NCI-H524 treated with DMSO at 0.1 percent for 48 hours (cell line): ENCODE measurements at regions not wholly inside any gene's neighbourhood (a gene's known extent, or its start where the extent isn't known, plus 50 kb on each side); places are given as distances from the start of the nearest gene placed in this dataset.
"Not testable (repeated sequence)": the region's sequence is repeated elsewhere in the genome, so short reads cannot be mapped to it uniquely, and the experiment has no call there.

Experiments
- DNase-seq: peaks from one replicate; lab custom pipeline; 2025; lab: John Stamatoyannopoulos, UW

DNA sequence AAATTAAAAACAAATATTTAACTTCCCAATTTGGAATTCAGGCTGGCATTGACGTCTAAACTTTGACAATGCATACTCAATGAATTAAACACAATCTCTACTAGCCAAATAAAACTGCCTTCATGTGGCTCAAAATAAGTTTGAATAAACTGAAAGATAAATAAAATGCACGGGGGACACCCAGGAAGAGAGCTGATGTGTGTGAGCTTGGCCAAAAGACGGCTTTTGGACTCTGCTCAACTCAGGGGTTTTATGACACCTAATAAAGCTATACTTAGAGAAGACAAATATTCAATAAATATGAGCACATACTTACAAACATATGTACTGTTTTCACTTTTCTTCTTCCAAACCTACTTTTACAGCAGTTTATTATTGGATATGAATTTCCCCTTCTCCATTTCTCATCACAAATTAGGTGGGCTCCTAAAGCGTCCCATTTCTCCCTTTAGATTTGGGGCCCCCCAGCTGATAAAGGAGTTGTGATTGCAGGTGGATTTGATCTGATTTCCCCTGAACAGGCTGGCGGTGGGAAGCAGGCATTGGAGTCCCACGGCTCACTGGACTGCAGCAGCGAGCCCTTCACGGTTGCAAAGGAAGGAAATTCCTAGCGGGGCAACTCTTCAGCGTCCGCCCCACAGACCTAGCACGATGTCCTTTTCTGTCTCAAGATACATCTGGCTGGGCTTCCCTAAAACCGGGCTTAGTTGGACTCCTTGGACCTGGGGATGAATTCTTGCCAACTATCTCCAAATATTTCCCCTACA lies 79.6 kb downstream of the INSIG1 start:
- no peak for DNase-seq

DNA sequence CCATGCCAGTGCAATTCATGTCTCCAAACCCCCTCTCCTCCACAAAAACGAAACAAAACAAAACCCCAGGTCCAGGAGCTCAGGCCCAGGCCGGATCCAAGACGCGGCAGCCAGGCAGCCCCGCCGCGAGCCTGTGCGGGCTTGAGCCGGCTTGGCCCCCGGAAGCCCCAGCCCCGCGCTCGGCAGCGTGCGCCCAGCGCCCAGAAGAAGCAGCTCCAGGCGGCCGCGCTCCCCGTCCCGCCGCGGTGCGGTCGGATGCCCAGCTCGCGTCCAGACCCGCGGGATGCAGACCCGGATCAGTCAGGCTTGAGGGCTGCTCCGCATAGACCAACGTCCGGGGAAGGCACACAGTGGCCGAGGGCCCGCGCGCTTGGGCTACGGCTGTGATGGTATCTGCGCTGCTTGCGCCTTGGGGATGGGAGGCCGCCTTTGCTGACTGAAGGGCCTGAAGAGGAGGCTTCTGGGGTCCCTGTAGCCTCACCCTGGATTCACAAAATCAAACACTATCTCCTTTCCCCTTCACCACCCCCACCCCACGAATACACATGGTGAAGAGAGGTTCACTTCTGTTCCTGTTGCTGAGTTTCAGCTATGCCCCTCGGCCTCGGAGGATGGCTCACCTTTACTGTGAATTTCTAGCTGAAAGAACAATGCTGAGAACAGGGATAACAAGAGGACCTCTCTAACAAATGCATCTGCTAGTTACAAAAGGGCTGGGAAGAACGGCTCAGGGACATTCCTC lies 79.9 kb upstream of the EN2 start:
- no peak for DNase-seq

DNA sequence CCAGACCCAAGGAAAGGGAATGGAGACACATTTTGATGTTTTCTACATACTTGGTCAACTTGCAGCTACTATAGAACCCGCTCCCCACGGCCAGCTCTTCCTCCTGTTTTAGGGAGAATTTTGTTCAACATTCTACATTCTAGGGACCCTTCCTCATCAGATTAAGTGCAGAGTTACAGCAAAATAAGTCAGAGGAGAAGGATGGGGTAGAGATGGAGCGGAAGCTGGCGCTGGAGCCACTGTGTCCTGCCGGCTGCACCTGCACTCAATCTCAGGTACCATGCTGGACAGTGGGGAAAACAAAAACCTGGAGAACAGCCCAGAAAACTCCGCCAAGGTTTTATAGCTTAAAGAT lies 79.4 kb upstream of the EN2 start:
- DNase-seq: no peak

DNA sequence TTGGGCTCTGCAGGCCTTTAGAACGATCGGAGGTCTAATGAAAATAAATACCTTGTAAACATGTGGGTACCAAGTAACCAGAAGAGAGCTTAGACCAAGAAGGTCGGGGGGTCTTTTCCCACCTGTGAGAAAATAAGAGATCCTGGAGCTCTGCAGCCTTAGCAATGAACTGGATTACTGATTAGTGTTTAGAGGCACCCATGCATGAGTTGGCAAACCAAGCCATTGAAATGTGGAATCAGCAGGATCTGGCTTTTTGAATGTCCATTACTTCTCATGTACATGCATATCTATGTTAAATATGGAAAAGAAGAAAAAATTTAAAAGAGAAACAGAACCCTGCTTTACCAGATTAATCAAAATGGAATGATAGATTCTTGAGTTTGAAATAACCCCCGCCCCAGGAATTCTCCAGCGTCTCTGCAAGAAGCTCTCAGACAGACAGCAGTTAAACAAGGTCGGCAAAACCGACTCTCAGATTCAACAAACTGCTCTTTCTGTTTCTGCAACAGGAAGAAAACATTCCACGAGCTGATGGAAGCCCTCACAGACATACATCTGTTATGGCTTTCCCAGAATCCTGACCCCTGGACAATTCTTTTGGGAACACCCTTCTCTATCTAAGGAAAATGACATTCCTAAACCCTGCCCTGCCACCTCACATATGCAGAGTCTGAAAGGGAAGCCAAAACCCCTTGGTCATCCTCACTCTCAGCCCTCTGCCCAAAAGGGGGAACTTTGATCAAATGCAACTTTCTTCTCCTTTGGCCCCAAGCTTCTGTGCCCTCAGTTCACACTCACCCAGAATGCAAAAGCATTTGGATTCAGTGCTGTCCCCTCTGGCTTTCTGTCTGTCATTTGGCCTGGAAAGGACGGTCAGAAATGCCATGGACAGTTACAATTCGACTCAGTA lies 78.7 kb upstream of the EN2 start:
- no peak for DNase-seq

DNA sequence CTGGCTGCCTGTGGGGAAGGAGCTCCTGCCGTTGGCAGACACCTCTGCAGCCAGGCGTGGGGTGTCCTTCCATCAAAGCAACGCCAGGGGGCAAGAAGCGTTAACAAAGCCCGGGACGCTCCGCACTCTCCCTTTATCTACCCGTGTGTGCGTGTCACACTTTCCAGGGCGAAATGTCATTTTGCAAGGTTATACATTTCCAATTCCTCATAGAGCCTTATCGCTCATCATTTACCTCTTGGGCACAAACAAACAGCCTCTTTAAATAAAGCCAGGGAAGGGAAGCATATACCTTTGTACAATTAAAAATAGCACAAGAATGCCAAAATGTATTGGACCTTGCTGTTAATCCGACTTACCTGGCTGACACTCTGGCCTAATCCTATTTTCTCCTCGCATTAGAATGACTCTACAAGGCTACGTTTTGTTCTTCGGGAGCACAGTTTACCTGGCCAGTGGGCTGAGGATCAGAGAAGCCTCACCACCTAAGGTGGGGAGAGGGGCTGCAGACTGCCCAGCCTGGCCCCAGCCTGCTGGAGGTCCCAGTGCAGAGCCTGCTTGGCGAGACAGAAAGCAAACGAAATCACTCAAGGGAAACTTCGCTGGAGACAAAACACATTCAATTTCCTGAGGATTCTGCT lies 77.6 kb upstream of the EN2 start:
- peak; percentile 20 for DNase-seq

DNA sequence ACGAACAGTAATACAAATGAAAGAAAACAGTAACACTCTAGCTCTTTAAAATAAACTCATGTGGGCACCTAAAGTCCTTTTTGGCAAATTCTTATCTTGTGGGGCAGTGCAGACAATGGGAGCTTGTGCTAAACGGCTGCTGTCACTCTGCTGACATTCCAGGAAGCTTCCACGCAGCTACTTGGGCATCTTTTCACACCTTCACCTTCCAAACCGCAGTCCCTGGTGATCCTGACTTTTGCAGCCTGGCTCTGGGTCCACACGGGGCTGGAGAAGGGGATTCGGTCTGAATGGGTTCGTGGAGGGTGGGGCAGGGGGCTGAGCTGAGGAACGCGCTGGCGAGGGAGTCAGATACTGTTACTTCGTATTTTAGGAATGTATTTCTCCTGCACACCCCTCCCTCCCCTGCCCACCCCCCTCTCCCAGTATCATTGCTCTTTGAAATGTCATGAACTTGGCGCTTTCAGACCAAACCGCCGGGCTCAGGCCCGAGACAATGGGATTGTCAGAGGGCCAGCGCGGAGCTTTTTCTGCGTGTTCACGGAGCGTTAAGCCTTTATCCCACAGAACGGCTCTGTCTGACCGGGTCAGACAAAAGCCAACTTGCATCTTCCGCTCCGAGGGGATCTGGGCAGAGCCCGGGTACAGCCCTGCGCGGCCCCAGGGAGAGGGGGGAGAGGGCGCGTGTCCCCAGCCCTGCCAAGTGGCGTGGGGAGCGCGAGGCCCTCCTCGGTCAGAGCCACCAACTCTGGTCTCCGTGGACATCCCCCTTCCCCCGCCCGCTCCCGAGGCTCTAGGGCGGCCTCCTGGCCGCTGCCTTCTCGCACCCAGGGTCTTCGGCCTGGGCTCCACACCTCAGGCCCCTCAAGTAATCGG lies 76.7 kb upstream of the EN2 start:
- DNase-seq: no peak

DNA sequence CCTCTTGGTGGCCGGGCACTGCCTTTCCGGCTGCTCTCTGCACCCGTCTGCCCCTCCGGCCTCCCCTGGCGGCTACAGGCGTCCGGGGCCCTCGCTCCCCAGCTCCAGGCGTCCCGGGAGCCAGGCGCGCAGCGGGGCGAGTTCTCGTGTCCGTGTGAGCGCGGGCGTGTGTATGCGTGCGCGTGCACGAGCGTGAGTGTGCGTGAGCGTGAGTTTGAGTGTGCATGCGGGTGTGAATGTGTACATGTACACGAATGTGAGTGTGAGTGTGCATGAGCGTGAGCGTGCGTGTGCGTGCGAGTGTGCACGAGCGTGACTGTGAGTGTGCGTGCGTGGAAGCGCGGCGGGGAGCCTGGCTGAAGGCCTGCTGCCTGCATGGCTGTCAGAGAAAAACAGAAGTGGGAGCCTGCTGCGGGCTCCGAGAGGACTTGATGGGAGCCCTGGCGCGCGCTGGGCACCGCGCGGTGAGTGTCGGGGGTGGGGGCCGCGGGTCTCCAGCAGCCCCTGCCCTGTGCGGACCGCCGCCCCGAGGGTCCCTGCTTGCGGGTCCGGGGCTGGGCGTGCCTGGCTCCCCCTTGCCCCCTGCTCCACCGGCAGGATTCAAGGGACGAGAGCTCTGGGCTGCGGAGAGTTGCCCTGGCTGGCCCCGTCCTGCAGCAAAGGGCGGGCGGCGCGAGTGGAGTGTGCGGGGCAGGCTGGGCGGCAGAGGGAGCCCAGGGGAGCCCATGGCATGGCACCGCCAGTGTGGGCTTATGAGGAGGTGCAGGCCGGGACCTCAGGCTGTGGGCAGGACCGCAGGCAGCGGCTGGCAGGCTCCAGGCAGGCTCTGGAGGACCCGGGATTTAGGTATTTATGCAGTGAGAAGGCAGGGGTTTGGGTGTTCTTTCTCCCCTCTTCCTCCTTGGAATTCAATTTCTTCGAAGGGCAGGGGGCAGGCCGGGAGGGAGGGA lies 75.8 kb upstream of the EN2 start:
- DNase-seq: no peak

DNA sequence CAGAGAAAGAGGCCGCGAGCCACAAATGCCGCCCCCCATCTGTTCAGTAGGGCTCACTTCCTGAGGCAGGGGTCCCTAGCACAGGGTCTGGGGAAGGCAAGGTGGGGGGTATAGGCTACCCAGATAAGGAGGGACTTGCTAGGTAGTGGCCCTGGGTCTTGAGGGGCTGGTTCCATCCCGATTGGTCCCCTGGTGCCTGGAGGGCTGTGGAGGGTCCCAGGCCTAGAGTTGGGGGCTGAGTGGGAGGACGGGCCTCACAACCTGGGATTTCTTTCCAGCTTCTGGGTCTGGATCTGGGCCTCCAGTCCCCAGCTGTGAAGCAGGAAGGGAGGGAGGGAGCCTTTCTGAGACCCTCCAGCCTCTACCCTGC lies 75.1 kb upstream of the EN2 start:
- no peak for DNase-seq

DNA sequence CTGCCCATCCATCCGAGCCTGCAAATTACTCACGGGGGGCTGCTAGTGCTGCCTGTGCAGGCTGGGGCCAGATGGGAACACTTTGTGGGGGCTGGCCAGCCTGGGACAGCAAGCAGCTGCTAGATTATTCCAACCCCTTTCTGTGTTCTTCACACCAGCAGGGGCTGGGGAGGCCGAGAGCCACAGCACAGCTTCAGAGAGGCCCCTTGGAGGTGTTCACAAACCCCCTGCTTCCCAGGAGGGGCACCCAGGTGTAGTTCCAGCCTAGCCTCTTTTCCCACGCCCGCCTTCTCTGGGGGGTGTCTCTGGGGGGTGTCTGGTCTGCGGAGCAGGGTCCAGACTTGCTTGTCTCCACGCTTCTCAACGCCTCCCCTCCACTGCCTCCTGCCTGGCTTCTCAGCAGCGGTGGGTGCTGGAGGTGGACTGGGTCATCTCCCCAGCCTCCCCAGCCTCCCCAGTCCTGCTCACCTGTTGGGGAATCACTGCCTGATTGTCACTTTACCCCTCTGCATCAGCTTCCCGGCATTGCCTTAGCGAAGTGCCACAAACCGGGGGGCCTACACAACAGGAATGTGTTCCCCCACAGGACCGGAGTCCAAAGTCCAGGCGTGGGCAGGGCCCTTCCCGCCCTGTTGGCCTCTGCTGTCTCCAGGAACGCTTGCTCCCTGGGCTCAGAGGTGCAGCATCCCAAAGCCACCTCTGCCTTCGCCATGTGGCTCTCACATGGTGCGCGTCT lies 74.0 kb upstream of the EN2 start:
- DNase-seq: no peak

DNA sequence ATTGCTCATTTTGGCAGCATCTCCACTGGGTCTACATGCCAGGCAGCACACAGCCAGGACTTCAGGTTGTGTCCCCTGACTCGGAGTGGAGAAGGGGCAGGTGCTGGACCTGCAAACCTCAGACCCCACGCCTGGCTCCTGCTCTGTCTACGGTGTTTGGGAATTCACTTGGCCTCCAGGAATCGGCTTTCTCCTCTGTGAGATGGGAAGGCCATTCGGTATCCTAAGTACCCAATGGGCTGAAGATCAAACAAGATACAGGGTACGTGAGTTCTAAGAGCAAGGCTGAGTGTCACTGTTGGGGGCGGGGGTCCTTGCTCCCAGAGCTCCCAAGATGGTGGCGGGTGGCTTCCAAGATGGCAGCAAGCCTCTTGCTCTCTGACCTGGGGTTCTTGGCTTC lies 73.2 kb upstream of the EN2 start:
- no peak for DNase-seq

DNA sequence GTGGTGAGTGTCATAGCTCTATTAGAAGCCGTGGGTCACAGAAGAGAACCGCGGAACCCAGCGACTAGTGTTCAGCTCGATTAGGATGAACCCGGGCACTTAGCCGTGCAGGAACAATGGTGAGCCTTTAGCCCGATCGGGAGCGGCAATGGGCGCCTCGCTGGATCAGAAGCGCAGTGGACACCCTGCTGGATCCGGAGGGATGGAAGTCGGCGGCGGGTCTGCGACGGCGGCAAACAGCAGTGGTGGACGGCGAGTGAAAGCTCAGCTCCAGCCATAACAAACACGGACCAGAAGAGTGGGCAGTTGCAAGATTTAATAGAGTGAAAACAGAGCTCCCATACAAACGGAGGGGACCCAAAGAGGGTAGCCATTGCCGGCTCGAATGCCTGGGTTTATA lies 72.7 kb upstream of the EN2 start:
- DNase-seq: not testable (repeated sequence)

DNA sequence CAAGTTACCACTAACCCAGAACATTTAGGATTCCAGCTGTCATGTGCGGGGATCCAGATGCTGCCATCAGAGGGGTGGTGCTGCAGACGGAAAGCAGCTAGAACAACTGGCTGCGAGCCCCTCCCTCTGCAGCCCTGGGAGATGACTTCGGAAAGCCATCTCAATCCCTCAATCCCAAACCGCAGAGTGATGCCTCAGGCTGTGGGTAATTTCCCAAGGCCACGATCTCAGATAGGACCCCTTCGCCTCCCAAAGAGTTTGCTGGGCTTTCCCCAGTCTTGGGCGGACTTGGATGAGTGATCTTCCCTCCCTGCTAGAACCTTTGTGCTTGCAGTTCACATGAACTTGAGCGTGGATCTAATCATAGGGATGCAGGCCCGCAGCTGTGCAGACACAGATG lies 71.3 kb upstream of the EN2 start:
- DNase-seq: no peak

DNA sequence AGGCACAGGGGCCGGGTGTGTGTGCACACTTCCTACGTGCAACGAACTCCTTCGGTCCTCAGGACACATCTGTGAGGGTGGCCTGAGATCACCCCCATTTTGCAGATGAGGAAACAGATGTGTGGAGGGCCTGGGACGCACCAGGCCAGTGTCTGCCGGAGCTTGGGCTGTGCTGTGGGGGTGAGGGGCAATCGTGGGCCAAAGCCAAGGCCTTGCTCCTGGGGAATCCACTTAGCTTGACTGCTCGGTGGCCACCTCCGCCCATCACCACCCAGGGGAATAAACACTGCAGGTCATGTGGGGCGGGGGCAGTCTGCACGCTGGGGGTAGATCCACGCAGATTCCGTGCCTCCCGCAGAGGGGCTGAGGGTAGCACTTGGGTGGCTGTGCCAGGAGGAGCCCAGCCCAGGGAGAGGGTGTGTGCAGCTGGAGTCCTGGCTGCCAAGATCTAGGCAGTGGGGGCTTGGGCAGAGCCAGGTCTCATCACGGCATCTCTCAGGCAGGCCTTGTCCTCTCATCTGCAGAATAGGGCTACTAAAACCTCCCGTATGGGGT lies 70.8 kb upstream of the EN2 start:
- DNase-seq: no peak

DNA sequence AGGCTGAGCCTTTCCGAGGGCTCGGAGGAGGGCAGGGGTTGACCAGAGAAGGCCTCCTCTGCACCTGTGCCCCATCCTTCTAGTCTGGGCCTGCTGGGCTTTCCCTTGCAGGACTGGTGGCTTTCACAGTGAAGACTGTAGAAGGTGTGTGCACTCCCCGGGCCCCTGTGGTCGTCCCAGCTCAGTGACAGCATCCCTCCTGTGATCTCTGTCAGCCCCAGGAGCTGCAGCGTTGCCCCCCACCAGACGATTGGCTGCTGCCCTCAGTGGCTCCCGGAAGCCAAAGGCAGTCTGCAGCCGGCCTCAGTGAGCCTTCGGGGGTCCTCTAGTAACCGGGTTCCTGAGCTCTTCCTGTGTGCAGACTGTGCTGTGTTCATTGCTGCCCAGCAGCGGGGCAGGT lies 69.4 kb upstream of the EN2 start:
- DNase-seq: no peak

DNA sequence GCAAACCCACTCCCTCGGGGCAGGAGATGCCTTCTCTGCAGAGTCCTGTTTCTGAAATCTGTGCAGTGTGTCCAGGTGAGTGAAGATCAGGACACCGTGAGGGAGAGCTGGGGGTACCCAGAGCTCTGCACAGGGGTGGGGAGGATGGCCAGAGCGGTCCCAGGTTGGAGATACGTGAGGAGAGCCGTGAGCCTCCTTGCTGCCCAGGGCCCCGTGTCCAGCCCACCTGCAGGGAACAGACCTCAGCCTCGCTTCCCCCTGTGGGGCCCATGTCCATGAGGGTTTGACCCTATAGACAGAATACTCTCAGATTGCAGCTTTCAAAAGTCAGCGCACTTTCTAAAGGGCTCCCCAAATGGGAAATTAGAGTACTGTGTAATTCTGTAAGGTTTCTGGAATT lies 66.5 kb upstream of the EN2 start:
- no peak for DNase-seq

DNA sequence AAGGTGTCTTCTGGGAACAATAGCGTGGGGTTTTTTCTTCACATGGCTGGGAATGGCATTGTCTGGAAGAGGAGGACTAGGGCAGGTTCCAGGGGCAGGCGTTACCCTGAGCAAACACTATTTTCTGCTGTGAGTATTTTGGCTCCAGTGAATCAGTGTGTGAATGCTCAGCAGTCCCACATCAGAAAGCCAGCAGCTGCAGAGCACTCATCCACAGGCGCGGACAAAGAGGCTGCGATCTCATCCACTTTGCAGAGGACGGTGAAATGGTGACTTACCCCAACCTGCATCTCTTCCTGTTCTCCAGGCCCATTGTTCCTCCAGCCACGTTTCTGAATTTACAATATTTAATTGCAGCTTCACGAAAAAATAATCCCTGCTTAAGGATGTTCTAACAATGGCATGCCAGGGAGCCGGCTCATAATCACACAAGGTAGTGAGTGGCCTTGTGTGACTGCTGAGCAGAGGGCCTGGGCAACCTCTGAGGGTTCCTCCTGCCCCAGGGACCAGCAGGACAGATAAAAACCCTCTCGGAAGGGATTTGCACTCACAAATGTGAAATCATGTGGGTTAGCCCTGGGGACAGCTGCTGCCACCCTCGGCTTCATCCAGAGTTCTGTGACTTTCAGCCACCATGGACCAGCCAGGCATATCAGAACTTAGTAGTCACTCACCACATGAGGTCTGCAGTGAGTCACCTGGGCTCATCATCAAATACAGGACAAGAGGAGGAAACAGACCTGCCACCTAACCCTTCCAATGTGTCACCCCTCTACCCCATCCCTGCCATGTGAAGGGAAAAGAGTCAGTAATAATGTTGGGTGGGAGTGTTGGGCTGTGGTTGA lies 65.0 kb upstream of the EN2 start:
- no peak for DNase-seq

DNA sequence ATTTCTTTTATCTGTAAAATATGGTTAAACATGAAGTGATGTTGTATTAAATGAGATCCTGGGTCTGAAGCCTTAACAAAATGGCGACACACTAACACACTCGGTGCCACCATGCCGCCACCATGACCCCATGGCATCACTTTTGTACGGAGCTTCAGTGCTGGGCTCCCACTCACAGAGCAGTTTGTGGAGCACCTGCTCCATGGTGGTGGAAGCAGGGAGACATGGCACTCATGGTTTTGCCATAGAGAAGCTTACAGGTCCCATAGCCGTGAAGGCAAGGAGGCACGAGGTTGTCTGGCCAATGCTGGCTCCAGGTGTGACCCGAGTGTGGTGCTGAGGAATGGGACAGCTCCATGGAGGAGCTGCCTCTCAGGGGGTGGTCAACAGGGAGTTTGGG lies 63.5 kb upstream of the EN2 start:
- no peak for DNase-seq

DNA sequence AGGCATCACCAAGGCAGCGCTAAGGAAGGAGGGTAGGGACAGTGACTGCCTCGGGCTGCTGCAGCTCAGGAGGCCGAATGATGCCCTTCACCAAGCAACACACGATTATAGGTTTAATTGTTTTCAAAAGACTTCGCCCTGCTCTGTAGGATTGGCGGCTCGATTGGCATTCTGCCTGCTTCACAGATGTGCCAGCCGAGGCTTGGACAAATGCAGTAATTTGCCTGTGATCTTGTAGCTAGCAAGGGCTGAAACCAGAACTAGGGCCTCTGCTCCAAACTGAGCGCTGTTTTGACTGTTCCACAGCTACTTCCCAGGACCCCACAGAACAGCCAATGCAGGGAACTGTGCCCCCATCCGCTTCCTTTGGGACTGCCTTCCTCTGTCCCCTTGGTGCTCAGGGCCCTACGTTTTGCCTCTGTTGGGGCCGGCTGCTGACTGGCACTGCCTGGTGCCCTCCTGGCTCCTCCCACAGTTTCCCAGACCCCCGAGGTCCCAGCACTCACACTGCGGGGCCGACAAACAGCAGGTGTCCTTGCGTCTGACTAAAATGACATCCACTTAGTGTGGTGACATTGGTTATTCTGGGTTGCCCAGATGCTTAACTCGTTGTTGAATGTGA lies 62.6 kb upstream of the EN2 start:
- no peak for DNase-seq
